Heart left ventricle (tissue), 16 donors: ENCODE measurements at regions not wholly inside any gene's neighbourhood (a gene's known extent, or its start where the extent isn't known, plus 50 kb on each side); places are given as distances from the start of the nearest gene placed in this dataset.

ENCODE experiments used
- ATAC-seq, 4 donors: fragments of 200-7000 bp; cut with Tn5 transposase; one replicate each; pipeline ENCODE4 v1.9.1; 2020 to 2022; ENCODE audit warnings: moderate library complexity in 4 of 4, mild to moderate bottlenecking in 3 of 4, moderate number of reproducible peaks in 1 of 4
- DNase-seq, 5 donors: peaks; one replicate each; pipeline ENCODE4 v3.0.0-alpha.2; 2020
- H3K27ac ChIP-seq, 12 donors: fragments of 200-600 bp; sonication (generic) in 4 of 12; one replicate each; pipeline versions ENCODE4 v1.5.0 to v1.8.0; 2016 to 2022; ENCODE audit warnings: mild to moderate bottlenecking in 2 of 12
- H3K27me3 ChIP-seq, 9 donors: fragments of 200-600 bp; sonication (generic) in 2 of 9; one replicate each; pipeline versions ENCODE4 v1.5.1 to v1.8.0; 2016 to 2022; ENCODE audit warnings: mild to moderate bottlenecking in 3 of 9
- H3K36me3 ChIP-seq, 9 donors: fragments of 200-600 bp; sonication (generic) in 2 of 9; one replicate each; pipeline versions ENCODE4 v1.5.0 to v1.8.0; 2018 to 2022; ENCODE audit warnings: mild to moderate bottlenecking in 2 of 9
- H3K4me1 ChIP-seq, 12 donors: fragments of 200-600 bp; sonication (generic) in 4 of 12; one replicate each; pipeline versions ENCODE4 v1.5.0 to v1.8.0; 2016 to 2022; ENCODE audit warnings: mild to moderate bottlenecking in 3 of 12
- H3K4me3 ChIP-seq, 12 donors: fragments of 200-600 bp; sonication (generic) in 4 of 12; one replicate each; pipeline versions ENCODE4 v1.5.0 to v1.8.0; 2017 to 2022; ENCODE audit warnings: mild to moderate bottlenecking in 9 of 12, moderate library complexity in 4 of 12
- H3K9me3 ChIP-seq, 12 donors: fragments of 200-600 bp; sonication (generic) in 4 of 12; one replicate each; pipeline versions ENCODE4 v1.5.0 to v1.8.0; 2016 to 2022; ENCODE audit warnings: mild to moderate bottlenecking in 1 of 12
- CTCF ChIP-seq, 12 donors: fragments of 200-600 bp; sonication (generic) in 4 of 12; IDR thresholded peaks; one replicate each; pipeline versions ENCODE4 v1.5.0 to v1.8.0; 2018 to 2022; ENCODE audit warnings: antibody characterized with exemption in 12 of 12, mild to moderate bottlenecking in 5 of 12
- POLR2A ChIP-seq, 2 donors: fragments of 450-650 bp; IDR thresholded peaks; one replicate each; pipeline ENCODE4 v1.6.1; 2017; ENCODE audit warnings: antibody characterized with exemption in 2 of 2, mild to moderate bottlenecking in 2 of 2, moderate library complexity in 2 of 2
- WGBS, 4 donors: extraction: QIAGEN DNeasy Blood & Tissue Kit in 2 of 4; methylation state at CpG; one replicate each; pipeline versions ENCODE4 v1.1.5 to v1.1.7; 2013 to 2018; 5-methylcytosine and 5-hydroxymethylcytosine counted together
- intact Hi-C, 10 donors: fragments of 100-400 bp; cut with DNase I; formaldehyde crosslinking; loops; one replicate each; pipeline versions ENCODE4 v1.11.1 to v1.14.2; 2022
- donor health status: ischemic (EF 13 %, LVEDD 7.1; RV severe dilation, severe dysfunction).
- donor health status: healthy with polysubstance abuse.
- donor health status: DM: no; HTN: yes; CAD: no.
- donor health status: DM: no; HTN: no; CAD: no.
- donor health status: ischemic (EF 25% LVEDD 6.9; RV normal size, moderate dysfunction).
- donor health status: ischemic (EF 25% LVEDD 5.7; RV mildly dilated, moderate dysfunction).
- donor health status: healthy.
- donor health status: DM: yes; HTN: yes; CAD: no.
- donor health status: ischemic (EF 35%, LVEDD 5.7; RV mildly dilated, moderate dysfunction).
- donor health status: nonischemic (EF 11% LVEDD 7.7; RV severe dilation, severe dysfunction).
- donor health status: DM: yes; HTN: yes; CAD: no.
- donor health status: PGD.
- donor health status: ischemic (EF 29% LVEDD 5.4; RV normal size, mild dysfunction).
- donor health status: nonischemic (EF 23%, LVEDD 6.1; RV moderate dilation, normal function).

GRCh38 chr18:22604986-22605421, 187.3 kb upstream of the CTAGE1 start:
- TF ChIP-seq POLR2A (IDR thresholded peaks at IDR 0.05) (no peak), CTCF (IDR thresholded peaks at IDR 0.05) (no peak)
- Histone ChIP-seq H3K27ac (peak overlapping the region in 10 of 12 donors; percentile 9 to 83 (median 60)), H3K4me1 (peaks cover 0 to 63% (median 29%) of the 10 kb centered on the region in 12 donors), H3K9me3 (no peaks in the 10 kb centered on the region), H3K27me3 (no peaks in the 10 kb centered on the region), H3K36me3 (no peaks in the 10 kb centered on the region), H3K4me3 (peak overlapping the region in 7 of 12 donors; percentile 14 to 46 (median 34))
- intact Hi-C loops, result loop anchor here in 6 of 10 donors (5.0 to 10.0 kb wide), 5 partner anchors 97 to 438 kb away; partner anchors contain the start of gene GATA6 (in 1 of the 6)
- ATAC-seq, result no peak
- DNase-seq, result no peak
- WGBS, 4 donors, result 37 to 58% (median 51%) methylated on average over 3 of the region's 3 CpGs

GRCh38 chr18:22605736-22606135, 188.0 kb upstream of the CTAGE1 start:
- intact Hi-C loops, result loop anchor here in 6 of 10 donors (5.0 to 10.0 kb wide), 5 partner anchors 97 to 438 kb away; partner anchors contain the start of gene GATA6 (in 1 of the 6)
- H3K27ac ChIP-seq, result peak overlapping the region in 2 of 12 donors; percentile 75 to 79
- WGBS, 4 donors, result 72 to 74% (median 73%) methylated on average over 4 of the region's 4 CpGs
- H3K27me3 ChIP-seq, result no peaks in the 10 kb centered on the region
- H3K9me3 ChIP-seq, result no peaks in the 10 kb centered on the region
- H3K4me3 ChIP-seq, result no peak overlapping the region
- no peak for ATAC-seq
- no peak for TF ChIP-seq POLR2A (IDR thresholded peaks at IDR 0.05)
- TF ChIP-seq CTCF (IDR thresholded peaks at IDR 0.05), result no peak
- no peak for DNase-seq
- H3K36me3 ChIP-seq, result no peaks in the 10 kb centered on the region
- peaks cover 0 to 65% (median 33%) of the 10 kb centered on the region in 12 donors for H3K4me1 ChIP-seq

- intact Hi-C loops, result loop anchor here in 6 of 10 donors (5.0 to 10.0 kb wide), 5 partner anchors 96 to 439 kb away; partner anchors contain the start of gene GATA6 (in 1 of the 6)
- peaks cover 0 to 65% (median 33%) of the 10 kb centered on the region in 12 donors for H3K4me1 ChIP-seq
Observed at GRCh38 chr18:22606563-22607283, 189.0 kb upstream of the CTAGE1 start.

More at GRCh38 chr18:22606563-22607283, 189.0 kb upstream of the CTAGE1 start:
- Histone ChIP-seq H3K4me3 (no peak overlapping the region), H3K9me3 (no peaks in the 10 kb centered on the region), H3K36me3 (no peaks in the 10 kb centered on the region), H3K27me3 (no peaks in the 10 kb centered on the region), H3K27ac (peak overlapping the region in 4 of 12 donors; percentile 15 to 48 (median 42))
- peak; percentile 25 to 84 (median 72) for ATAC-seq
- WGBS, 4 donors, result 69 to 85% (median 76%) methylated on average over 6 to 7 of the region's 7 CpGs
- peak in 1 of 5 donors; percentile 52 for DNase-seq
- TF ChIP-seq CTCF (IDR thresholded peaks at IDR 0.05), result no peak
- TF ChIP-seq POLR2A (IDR thresholded peaks at IDR 0.05), result no peak
